ENCODE measurements at regions not wholly inside any gene's neighbourhood (a gene's known extent, or its start where the extent isn't known, plus 50 kb on each side); places are given as distances from the start of the nearest gene placed in this dataset.

GRCh38 chr9:89820337-89820736 is 215.5 kb downstream of the GADD45G start:
- no peaks in the 10 kb centered on the region for H3K9me3 ChIP-seq
- no peaks in the 10 kb centered on the region for H3K27me3 ChIP-seq
- no peaks in the 10 kb centered on the region for H3K4me1 ChIP-seq
- H3K36me3 ChIP-seq: no peaks in the 10 kb centered on the region
- no peak overlapping the region for H3K27ac ChIP-seq
- no peak for TF ChIP-seq CTCF (IDR thresholded peaks at IDR 0.05)
- intact Hi-C loops (cut with DNase I): no loop called here
- H3K4me3 ChIP-seq: no peak overlapping the region
- peak in 1 of 2 donors; percentile 2 for DNase-seq (ENCODE audit: low spot score in 2 of 2)

- DNase-seq (ENCODE audit: low spot score in 2 of 2): peak in 1 of 2 donors; percentile 48
- TF ChIP-seq CTCF (IDR thresholded peaks at IDR 0.05): no peak
- no peaks in the 10 kb centered on the region for H3K27me3 ChIP-seq
- intact Hi-C loops (cut with DNase I): no loop called here
- H3K36me3 ChIP-seq: no peaks in the 10 kb centered on the region
- no peaks in the 10 kb centered on the region for H3K9me3 ChIP-seq
- H3K4me3 ChIP-seq: no peak overlapping the region
- no peak overlapping the region for H3K27ac ChIP-seq
- H3K4me1 ChIP-seq: no peaks in the 10 kb centered on the region
These were observed 216.3 kb downstream of the GADD45G start for GRCh38 chr9:89821081-89821480.

GRCh38 chr9:89822996-89823395 is 218.2 kb downstream of the GADD45G start:
- Histone ChIP-seq H3K36me3 (no peaks in the 10 kb centered on the region), H3K4me3 (no peak overlapping the region), H3K4me1 (no peaks in the 10 kb centered on the region), H3K9me3 (no peaks in the 10 kb centered on the region), H3K27ac (no peak overlapping the region), H3K27me3 (no peaks in the 10 kb centered on the region)
- no peak for TF ChIP-seq CTCF (IDR thresholded peaks at IDR 0.05)
- intact Hi-C loops (cut with DNase I): no loop called here
- DNase-seq (ENCODE audit: low spot score in 2 of 2): peak in 1 of 2 donors; percentile 15

GRCh38 chr9:89825669-89826068 is 220.9 kb downstream of the GADD45G start:
- peaks cover 1 to 3% of the 10 kb centered on the region in 2 donors for H3K9me3 ChIP-seq
- no peaks in the 10 kb centered on the region for H3K27me3 ChIP-seq
- DNase-seq (ENCODE audit: low spot score in 2 of 2): no peak
- intact Hi-C loops (cut with DNase I): no loop called here
- no peak overlapping the region for H3K27ac ChIP-seq
- no peak overlapping the region for H3K4me3 ChIP-seq
- no peaks in the 10 kb centered on the region for H3K36me3 ChIP-seq
- no peaks in the 10 kb centered on the region for H3K4me1 ChIP-seq
- TF ChIP-seq CTCF (IDR thresholded peaks at IDR 0.05): no peak

- H3K27ac ChIP-seq: no peak overlapping the region
- TF ChIP-seq CTCF (IDR thresholded peaks at IDR 0.05): no peak
- no peak overlapping the region for H3K4me3 ChIP-seq
- H3K4me1 ChIP-seq: no peaks in the 10 kb centered on the region
- peak in 1 of 2 donors; percentile 12 for DNase-seq (ENCODE audit: low spot score in 2 of 2)
- intact Hi-C loops (cut with DNase I): no loop called here
- H3K27me3 ChIP-seq: no peaks in the 10 kb centered on the region
- H3K9me3 ChIP-seq: peaks cover 3 to 6% of the 10 kb centered on the region in 2 donors
- H3K36me3 ChIP-seq: no peaks in the 10 kb centered on the region
These were observed 221.4 kb downstream of the GADD45G start for GRCh38 chr9:89826186-89826585.

GRCh38 chr9:89829346-89829745 is 224.5 kb downstream of the GADD45G start:
- H3K4me3 ChIP-seq: no peak overlapping the region
- no peaks in the 10 kb centered on the region for H3K27me3 ChIP-seq
- peak in 1 of 2 donors; percentile 16 for DNase-seq (ENCODE audit: low spot score in 2 of 2)
- no peaks in the 10 kb centered on the region for H3K36me3 ChIP-seq
- peaks cover 3 to 6% of the 10 kb centered on the region in 2 donors for H3K9me3 ChIP-seq
- no peak overlapping the region for H3K27ac ChIP-seq
- intact Hi-C loops (cut with DNase I): no loop called here
- TF ChIP-seq CTCF (IDR thresholded peaks at IDR 0.05): no peak
- no peaks in the 10 kb centered on the region for H3K4me1 ChIP-seq

Measured in ascending aorta (tissue), 2 donors.